GM12874 (cell line): ENCODE measurements at regions not wholly inside any gene's neighbourhood (a gene's known extent, or its start where the extent isn't known, plus 50 kb on each side); places are given as distances from the start of the nearest gene placed in this dataset.

ENCODE experiments used
- TF ChIP-seq, protein P1 (sequence below): IDR thresholded peaks from 2 replicates; pipeline ENCODE4 v1.5.1; 2011; ENCODE audit warnings: low read depth, mild to moderate bottlenecking, control low read depth, low read length, moderate library complexity; ENCODE audit not compliant: insufficient read depth

DNA sequence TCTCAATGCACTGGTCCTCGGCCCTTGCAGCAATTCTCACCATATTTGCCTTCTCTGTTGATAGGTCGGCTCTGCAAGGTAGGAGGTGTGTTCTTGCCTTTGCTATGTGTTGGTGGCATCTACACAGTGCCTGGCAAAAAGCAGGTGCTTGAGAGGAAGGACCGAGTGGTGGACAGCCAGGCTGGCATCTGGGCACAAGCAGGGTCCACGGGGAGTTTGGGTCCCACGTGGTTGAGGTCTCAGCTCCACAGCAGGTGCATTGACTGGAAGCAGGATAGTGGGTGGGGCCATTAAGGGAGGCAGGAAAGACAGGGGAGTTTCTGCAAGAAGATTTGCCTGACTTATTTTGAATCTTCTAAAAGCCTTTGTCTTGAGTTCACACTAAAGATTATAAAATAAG is 81.2 kb upstream of the WNT4 start:
- TF ChIP-seq, protein P1, sequence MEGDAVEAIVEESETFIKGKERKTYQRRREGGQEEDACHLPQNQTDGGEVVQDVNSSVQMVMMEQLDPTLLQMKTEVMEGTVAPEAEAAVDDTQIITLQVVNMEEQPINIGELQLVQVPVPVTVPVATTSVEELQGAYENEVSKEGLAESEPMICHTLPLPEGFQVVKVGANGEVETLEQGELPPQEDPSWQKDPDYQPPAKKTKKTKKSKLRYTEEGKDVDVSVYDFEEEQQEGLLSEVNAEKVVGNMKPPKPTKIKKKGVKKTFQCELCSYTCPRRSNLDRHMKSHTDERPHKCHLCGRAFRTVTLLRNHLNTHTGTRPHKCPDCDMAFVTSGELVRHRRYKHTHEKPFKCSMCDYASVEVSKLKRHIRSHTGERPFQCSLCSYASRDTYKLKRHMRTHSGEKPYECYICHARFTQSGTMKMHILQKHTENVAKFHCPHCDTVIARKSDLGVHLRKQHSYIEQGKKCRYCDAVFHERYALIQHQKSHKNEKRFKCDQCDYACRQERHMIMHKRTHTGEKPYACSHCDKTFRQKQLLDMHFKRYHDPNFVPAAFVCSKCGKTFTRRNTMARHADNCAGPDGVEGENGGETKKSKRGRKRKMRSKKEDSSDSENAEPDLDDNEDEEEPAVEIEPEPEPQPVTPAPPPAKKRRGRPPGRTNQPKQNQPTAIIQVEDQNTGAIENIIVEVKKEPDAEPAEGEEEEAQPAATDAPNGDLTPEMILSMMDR: no peak

DNA sequence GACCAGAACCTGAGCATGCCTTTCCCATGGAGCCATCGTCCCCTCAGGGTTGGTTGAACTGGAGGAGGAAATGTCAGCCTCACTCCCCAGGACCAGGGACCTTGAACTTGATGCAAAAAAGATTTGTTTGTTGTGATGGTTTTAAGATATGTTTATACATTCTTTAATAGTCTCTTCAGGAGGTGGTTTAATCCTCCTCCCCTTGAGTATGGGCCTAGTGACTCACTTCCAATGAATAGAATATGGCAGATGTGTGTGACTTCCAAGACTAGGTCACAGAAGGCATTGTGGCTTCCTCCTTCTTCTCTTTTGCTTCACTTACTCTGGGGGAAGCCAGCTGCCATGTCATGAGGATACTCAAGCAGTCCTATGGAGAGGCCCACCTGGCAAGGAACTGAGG is 81.7 kb upstream of the WNT4 start:
- TF ChIP-seq, protein P1: no peak

- TF ChIP-seq, protein P1: no peak
Measured at GRCh38 chr1:22225858-22226589, 83.1 kb upstream of the WNT4 start.

- TF ChIP-seq, protein P1: no peak
Measured at GRCh38 chr1:22228074-22228473, 85.2 kb upstream of the WNT4 start.

DNA sequence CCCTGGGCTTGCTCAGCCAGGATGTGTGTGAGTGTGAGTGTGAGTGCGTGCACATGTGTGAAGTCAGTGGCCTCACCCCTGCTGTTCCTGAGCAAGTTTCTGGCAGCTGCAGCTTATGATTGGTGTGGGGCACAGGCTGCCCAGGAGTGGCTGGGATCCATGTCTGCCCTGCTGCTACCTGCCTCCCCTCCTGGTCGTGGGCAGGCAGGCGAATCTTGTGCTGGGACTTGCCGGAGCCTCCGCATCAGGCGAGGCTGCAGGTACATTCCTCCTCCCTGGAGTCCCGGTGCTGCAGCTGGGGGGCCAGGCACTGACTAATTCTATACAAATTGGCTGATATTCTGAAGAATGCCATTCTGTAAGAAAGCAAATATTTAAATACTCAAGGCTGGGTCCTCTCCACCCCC is 85.6 kb upstream of the WNT4 start:
- TF ChIP-seq, protein P1: no peak

GRCh38 chr1:22229379-22229778 is 86.5 kb upstream of the WNT4 start:
- TF ChIP-seq, protein P1: no peak

- TF ChIP-seq, protein P1: no peak
Measured at GRCh38 chr1:22231068-22231593, 88.2 kb upstream of the WNT4 start.
